T1000 (cell line): ENCODE measurements at regions not wholly inside any gene's neighbourhood (a gene's known extent, or its start where the extent isn't known, plus 50 kb on each side); places are given as distances from the start of the nearest gene placed in this dataset.

ENCODE experiments used
- DNase-seq: peaks from one replicate; lab custom pipeline; 2025; ENCODE audit warnings: mixed read lengths; lab: John Stamatoyannopoulos, UW

DNA sequence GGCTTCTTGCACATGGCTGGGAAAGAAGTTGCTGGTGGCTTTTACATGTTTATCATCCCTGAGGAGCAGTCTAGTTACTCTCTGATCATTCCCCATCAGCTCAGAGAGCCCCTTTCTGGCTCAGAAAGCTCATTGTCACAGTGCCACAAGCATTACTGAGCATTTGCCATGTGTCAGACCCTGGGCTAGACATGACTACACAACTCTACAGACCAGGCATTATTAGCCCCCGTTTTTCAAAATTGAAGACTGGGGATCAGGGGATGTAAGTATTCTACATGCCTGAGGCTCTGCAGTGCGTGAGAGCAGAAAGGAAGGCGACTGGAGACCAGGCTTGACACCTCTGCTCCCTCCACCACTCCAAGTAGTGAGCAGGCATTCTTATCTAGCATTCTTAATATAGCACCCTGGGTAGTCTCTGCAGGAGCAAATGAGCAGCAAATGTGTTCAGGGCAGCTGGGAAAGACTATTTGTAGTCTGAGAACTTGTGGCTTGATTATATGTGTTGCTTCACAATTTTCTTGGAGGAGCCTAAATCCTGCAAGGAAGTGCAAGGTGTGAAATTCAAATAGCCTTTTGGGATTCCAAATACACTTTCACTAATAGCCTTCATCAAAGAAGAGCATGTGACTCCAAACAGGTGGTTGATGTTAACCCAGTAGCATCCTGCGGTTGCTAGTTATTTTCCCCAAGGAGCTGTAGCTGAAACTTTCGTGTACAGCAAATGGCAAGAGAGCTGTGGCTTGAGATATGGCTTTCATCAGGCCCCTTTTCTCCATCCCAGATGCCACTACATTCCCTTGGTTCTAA is 143.2 kb downstream of the DDX1 start:
- DNase-seq: no peak

DNA sequence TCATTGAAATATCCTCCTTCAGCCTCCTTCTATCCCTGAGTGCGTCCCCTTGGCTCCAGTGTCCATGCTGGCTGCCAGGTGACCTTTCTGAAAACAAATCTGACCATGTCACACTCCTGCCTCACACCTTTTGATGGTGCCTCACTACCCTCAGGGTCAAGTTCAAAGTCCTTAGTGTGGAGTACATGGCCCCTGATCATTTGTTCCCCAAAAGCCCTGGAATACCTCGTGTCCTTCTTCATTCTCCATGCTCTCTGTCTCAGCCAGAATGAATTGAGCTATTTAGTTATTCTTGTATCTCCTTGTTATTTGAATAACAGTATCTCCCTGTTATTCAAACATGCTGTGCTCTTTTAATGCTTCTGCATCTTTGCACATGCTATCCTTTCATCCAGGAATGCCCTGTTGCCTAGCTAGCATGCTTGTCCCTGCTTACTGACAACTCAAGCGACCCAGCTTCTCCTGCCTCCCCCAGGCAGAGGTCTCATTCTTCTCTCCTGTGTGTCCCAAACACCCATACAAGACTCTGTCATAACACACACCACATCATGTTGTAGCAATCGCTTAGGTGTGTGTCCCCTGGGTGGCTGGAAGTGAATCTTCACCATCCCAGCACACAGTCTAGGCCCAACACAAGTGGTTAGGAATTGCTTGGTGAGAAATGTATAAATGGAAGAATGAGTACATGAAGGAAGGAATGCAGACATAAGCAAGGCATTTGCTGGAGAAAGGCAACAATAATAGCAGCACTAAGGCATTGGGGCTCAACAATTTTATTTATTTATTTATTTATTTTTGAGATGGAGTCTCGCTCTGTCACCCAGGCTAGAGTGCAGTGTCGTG is 144.0 kb downstream of the DDX1 start:
- no peak for DNase-seq

DNA sequence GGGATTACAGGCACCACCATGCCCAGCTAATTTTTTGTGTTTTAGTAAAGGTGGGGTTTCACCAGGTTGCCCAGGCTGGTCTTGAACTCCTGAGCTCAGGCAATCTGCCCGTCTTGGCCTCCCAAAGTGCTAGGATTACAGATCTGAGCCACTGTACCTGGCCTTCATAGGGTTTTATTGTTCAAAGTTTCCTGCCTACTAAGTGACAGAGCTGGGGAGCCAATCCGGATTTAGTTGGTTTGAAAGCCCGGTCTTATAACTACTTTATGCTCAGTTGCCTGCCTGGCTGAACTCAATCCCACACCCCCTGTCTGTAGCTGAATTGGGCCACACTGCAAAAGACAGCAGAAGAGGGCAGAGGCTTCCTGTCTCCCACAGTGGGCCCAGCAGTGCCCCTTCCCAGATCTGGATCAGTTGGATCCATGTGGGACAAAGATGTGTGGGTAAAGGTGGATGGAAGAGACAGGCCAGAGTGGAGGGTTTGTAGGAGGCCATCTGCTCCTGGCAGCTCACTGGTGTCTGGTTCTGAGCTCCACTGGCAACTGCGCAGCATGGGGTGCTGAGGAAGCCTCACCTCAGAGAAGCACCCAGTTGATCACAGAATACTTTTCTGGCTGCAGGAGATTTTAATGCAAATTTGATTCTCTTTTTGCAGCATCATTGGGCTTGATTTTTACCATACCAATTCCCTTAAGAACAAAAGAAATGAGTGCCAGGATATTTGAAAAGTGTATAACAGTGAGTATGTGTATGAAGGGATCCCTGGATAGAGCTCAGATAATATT is 144.9 kb downstream of the DDX1 start:
- DNase-seq: no peak

DNA sequence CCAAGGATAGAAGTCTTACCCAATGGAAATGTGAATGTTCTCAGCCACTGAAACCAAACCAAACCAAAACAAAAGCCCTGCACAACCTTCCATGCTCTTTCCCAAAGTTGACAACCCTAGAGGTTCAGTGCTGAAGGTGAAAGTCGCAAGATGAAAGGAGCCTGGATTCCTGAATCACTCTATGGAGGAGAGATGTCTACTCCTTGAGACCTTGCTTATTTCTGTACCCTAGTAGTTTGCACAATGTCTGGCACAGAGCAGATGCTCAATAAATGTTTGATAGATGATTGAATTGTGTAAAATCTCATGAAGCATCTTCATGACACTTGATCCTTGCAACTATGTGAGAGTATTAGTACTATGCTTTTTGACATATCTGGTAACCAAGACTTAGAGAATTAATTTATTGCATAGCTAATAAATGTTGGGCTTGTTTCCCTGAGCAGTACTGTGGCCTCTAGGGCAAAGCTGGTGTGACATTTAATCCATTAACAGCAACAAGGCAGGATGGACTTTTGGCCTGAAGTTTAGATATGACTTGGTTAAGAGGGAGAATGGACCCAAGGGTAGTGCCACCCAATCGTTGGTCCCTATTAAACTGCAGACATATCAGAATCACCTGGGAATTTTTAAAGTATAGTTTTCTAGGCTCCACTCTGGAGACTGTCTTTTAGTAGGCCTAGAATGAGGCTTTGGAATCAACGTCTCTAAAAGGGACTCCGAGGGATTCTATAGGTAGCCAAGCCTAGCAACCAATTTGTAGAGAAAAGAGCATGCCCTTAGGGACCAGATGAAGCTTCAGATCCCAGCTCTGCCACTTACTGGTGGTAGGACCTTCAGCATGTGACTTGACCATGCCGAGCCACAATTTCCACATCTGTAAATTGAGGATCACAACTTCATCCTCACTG is 145.9 kb downstream of the DDX1 start:
- no peak for DNase-seq

DNA sequence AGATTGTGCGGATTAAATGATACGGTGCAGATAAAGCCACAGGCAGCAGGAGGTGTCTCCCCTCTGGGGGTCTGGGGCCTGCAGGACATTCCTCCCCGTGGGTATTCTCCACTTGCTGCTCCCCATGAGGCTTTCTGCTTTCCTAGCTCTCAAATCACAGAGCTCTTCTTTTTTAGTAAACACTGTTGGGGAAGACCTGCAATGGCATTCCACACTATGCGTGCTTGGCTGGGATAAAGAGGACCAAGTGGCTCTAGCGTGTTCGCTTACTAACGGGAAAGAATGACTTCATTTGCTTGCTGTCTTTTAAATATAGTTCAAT is 146.5 kb downstream of the DDX1 start:
- DNase-seq: no peak

DNA sequence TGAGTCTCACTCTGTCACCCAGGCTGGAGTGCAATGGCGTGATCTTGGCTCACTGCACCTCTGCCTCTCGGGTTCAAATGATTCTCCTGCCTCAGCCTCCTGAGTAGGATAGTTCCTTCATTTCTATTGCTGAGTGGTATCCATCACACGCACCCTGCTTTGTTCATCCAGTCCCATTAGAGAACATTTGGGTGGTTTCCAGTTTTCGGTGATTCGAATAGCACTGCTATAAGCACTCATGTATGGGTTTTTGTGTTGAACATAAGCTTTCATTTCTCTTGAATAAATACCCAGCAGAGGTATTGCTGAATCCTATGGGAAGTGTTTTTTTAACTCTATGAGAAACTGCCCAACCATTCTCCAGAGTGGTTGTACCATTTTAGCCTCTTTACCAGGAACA is 147.3 kb downstream of the DDX1 start:
- no peak for DNase-seq

DNA sequence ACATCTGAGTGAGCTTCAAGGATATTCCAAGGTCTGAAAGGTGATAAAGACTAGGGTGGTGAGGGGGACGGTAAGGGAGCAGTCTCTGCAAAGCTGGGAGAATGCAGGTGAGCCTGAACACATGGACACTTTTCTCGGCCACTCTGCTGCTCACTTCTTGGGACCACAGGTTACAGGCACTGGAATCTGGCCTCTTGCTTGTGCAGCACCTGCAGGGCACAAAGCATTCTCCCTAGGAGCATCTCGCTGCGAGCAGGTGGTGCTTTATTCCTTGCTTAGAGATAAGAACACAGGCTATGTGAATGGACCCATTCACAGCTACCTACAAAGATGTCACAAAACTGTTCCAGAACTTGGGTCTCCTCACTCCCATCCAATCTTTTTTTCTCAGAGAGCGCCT is 153.2 kb downstream of the DDX1 start:
- no peak for DNase-seq

DNA sequence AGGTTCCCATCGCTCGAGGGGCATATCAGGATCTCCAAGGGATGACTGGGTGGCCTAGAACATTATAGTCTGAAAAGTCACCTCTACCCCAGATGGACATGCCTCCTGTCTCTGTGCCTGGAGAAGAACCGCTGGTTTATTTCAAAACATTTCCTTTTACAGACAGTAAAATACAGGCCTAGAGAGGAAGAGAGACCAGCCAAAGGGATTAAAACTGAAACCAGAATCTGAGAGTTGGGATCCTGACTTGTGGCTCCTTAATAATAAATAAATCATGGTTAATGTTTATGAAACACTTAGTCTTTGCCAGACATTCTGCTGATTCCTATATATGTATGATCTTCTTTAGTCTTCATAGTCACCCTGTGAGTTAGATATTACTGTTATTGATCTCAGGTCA is 153.7 kb downstream of the DDX1 start:
- DNase-seq: no peak

DNA sequence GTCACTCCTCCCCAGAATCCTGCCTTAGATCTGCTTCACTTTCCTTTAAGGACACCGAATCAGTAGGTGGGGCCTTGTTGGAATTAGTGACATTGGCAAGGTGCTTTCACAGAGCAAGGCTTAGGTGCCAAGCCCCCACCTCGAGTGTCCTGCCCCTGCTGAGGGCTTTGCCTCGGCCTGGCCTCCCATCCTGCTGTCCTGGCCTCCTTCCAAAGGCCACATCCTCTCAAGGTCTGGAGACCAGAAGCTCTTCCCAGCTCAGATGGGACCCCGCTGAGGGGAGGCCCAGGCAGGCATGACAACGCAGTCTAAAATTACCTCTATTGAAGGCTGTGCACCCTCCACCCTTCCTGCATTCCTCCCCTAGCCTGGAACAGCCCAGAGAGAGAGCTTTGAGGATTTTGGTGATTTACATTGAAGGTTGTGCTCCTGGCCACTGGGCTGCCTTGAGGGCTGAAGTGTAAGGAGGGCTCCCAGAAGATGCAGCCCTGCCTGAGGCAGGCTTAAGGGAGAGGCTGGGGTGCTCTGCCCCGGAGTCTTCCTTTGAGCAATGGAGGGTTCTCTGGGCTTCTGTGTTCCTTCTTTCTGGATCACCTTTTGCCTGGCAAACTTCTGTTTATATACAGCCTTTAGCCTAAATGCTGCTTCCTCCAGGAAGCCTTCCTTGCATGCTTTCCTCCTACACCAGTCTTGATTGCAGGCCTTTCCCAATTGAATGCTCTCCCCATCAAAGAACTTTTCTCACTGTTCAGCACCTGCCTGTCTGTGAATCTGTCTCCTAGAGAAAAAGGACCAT is 154.4 kb downstream of the DDX1 start:
- no peak for DNase-seq

DNA sequence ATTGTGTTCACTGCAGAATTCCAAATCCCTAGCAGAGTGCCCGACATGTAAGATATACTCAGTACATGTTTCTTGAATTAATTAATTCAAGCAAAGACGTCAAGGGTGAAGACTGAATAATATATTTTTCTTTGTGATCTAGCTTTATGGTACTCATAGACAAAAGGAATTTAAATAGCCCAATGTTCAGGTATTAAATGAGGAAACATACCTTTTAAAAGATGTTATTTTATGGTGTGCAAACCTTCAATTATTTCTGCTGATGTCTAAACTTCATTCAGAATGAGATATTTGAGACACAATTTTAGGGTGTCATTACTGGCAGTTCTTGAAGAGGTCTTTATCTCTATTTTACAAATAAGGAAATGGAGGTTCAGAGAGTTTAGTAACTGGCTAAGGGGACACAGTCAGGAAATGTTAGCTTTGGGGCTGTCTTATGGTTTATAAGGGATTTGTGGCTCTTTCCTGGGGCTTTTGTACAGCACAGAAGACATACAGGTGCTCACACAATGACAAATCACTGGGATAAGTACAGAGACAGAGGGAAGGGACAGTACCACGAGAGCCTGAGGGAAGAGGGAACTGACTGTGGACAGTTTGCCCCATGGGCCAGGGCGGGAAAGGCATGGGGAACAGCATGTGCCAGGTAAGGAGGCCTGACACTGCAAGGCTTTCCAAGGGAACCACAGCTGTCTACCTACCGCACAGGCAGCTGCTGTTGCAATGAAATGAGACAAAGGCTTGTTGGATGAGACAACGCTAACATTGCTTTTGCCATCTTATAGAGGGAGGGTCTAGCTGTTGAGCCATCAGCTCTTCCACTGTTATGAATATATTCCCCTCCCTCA is 155.3 kb downstream of the DDX1 start:
- no peak for DNase-seq

DNA sequence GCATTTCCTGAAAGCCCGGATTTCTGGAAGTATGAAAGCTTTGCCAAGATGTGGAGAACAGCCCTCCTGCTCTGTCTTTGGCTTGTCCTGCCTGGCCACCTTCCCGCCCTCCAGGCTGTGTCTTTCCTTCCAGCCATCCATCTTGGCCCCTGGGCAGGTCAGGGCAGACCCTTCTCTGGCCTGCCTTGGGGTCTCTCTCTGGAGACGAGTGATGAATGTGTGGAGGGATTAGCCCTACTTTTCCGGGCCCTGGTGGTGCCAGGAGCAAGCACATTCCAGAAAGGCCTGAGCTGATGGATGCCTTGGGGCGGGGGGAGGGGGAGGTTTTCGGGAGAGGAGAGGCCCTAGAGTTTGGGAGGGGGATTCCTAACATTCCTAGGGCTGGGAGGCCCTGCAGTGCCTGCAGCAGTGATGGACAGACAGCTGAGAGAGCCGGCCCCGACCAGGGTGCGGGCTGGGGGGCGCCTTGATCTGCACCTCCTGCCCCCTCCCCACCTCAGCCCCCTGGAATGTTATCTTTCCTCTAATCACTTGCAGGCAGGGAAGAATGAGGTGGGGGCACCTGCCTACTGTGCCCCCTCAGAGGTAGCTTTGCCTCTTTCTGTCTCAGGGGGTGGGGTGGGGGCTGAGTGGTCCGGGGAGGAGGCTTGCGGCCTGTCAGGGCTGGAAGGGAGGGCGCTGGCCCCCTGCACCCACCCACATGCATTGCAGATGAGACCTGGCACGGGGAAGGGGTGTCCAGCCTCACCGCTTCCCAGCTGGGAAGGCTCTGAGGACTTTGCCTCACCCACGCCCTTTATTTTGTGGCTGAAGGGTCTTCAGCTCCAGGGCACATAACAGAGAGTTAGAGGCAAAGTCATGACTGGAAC is 156.2 kb downstream of the DDX1 start:
- no peak for DNase-seq

DNA sequence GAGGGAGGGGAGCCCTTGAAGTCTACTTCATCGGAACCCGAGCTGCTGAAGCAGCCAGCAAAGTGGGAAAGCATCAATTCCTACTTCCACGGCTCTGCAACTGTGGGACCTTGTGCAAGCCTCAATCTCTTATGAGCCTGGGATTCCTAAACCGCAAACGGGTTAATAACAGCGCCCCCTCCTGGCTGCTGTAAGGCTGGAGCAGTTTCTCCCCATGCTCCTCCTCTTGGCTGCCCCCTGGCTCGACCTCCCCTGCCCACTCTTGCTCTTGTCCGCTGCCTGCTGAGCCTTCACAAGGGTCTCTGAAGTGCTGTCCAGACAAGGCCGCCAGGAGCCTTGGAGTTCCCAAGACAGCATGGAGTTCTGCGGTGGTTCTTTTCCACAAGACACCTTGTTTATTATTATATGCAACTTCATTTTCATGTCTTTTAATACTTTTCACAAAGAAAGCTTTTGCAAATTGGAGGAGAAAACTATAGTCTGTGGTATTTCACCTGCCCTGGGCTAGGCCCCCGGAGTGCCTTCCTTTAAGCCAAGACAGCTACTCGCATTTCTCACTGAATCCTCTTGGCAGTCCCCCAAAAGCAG is 157.2 kb downstream of the DDX1 start:
- DNase-seq: no peak

DNA sequence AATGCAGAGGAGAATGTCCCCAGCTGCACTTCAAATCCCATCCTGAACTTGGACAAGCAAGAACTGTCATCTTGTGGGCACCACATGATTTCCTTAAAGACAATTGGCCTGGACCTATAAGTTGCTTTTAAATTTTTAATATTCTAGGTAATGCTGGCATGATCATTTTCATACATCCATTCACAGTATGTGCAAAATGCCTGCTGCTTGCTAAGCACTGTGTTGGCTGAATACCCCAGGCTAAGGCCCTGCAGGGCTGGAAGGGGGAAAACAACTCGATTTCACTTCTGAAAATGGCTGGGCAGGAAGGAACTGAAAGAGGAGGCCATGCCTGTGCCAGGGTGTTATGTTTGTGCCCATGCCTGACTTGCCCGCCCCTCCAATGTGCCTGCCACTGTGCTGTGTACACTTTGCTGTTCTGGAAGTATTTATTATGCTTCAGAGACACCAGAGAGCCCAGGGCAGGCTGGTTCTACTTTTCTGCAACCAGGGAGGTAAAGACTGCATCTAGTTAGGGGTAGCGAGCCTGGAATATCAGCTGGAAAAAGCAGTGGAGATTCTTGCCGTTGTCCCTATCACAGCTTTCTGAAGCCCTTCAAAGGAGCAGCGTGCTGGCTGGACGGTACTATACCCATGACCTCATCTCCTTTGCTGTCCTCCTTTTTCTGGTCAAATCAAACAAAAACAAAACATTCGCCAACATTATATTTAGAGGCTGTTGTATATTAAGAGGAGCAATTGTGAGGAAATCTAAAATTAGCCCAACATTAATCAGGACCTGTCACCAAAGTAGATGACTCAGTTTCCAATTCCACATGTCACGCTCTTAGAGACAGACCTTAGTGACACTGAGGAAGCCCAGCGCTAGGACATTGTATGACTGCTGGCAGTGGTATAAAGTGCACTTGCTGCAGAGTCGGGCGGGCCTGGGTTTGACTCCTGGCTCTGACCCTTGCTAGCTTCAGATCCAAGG is 158.1 kb downstream of the DDX1 start:
- DNase-seq: no peak

DNA sequence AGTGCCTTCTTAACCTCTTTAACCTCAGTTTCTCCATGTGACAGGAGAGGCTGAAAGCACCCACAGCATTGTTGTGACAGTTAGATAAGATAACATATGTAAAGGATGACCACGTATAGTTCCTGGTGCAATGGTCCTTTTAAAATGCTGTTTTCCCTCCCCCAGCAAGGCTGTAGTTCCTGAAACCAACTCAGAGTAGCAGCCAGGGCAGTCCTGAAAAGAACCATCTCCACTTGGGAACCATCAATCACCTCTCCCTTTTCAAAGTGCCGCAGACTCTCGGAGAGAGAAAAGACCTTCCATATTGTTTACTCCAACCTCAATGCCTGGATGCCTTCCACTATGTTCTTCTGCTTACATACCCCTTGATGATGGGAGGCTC is 158.8 kb downstream of the DDX1 start:
- DNase-seq: no peak

DNA sequence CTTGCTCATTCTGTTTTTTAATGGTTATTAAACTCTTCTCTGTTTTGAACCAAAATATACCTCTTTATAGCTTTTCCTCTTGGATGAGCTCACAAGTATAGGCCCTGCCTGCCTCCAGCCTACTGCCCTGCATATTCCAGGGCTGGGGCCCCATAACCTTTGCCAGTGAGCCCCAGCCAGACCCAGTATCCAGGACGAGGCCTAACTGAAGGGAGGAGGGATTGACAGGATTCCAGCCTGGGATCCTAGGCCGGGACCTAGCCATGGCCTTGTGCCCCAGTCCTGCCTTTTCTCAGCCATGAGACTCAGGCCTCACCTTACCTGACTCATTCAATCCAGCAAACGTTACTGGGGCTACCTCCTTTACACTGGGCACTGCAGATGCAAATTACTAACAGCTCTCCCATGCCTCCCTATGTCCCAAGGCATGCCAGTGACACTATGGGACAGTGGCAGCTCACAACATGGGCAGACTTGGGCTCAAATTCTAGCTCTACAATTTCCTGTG is 159.2 kb downstream of the DDX1 start:
- DNase-seq: no peak

DNA sequence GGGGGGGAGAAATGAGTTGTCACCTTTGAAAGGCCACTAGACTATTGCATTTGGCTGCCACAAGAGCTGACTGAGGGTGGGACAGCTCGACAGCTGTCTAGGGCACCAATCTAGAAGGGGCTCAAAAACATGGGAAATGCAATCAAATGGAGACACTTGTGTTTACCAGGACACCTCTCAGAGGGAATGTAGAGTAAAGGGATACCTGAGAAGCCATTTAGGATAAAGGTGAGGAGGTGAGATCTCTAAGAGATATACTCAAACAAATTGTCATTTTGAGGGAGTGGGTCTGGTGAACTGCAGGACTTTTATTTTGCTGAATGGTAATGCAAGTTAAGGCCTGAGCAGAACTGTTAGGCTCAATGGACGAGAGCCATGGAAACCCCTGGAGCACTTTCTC is 159.8 kb downstream of the DDX1 start:
- no peak for DNase-seq

DNA sequence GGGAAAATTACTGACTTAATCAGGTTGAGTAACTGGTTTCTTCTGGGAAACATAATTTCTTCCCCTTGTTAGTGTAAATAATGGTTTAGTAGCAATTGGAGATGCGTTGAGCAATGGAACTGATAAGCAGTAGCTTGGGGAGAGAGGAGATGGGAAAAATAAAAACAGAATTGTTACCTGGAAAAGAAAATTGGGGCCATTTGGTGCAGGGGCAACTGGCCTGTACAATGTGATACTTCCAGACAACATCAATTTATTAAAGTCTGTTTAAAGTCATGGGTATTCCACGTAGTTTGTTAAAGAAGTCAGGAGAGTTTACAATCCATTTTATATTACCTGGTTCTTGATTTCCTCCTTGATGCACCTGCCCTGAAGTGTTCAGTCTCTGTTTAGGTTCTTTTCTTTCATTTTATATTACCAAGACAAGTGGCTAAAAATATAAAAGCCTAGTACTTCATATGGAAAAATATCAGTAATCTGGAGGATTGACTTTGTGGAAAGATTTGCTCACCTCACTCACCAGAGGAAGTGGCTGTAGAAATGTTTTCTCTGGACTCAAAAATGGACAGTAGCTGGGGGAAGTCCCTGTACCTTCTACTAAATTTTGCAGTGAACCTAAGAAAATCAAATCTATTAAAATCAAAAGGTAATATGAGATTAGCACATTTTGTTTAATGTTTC is 161.0 kb downstream of the DDX1 start:
- DNase-seq: no peak
